Neutrophil (primary cell): ENCODE measurements at regions not wholly inside any gene's neighbourhood (a gene's known extent, or its start where the extent isn't known, plus 50 kb on each side); places are given as distances from the start of the nearest gene placed in this dataset.

Experiments used
- H3K27ac ChIP-seq: fragments of 200-600 bp; sonication (generic); 2 replicates; pipeline ENCODE4 v1.5.1; 2016; ENCODE audit warnings: mild to moderate bottlenecking, moderate library complexity
- H3K27me3 ChIP-seq: fragments of 200-600 bp; sonication (generic); 2 replicates; pipeline ENCODE4 v1.6.0; 2016; ENCODE audit warnings: mild to moderate bottlenecking
- H3K36me3 ChIP-seq: fragments of 200-600 bp; sonication (generic); 2 replicates; pipeline ENCODE4 v1.5.1; 2017
- H3K4me1 ChIP-seq, 2 experiments: fragments of 200-600 bp in 1 of 2; sonication (generic) in 1 of 2; 1 replicate in 1 of 2; 2 replicates in 1 of 2; pipeline versions ENCODE4 v1.5.1 to v1.6.1; 2013 to 2016; ENCODE audit warnings: low read depth in 1 of 2, low read length in 1 of 2, mild to moderate bottlenecking in 1 of 2, moderate library complexity in 1 of 2; ENCODE audit not compliant: control insufficient read depth in 1 of 2, insufficient read depth in 1 of 2
- H3K4me3 ChIP-seq, 2 experiments: fragments of 200-600 bp in 1 of 2; sonication (generic) in 1 of 2; 1 replicate in 1 of 2; 2 replicates in 1 of 2; pipeline ENCODE4 v1.5.1; 2013 to 2016; ENCODE audit warnings: low read depth in 1 of 2, low read length in 1 of 2, mild to moderate bottlenecking in 1 of 2, moderate library complexity in 1 of 2
- H3K9me3 ChIP-seq: fragments of 200-600 bp; sonication (generic); 2 replicates; pipeline ENCODE4 v1.5.1; 2016
- TF ChIP-seq, protein P1 (sequence below): fragments of 200-600 bp; sonication (generic); IDR thresholded peaks from 2 replicates; pipeline ENCODE4 v1.5.1; 2016; ENCODE audit warnings: antibody characterized with exemption

DNA sequence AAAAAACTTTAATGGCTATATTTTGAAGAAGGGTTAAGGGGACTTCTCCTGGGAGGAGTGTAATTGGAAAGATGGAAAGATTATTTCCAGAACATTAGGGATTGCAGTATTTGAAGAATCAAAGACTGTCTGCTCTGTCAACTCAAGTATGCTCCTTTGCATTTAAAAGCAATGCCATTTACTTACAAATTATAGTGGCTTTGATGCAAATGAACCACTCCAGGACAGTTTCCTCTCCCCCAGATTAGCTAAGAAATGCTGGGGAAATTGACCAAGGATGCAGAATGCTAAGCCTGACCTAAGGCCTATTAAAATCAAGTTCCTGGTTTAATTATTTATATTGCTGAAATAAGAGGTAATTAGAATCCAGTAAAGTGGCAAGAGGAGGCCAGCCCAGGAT, 110.5 kb upstream of the CAMK1G start:
- TF ChIP-seq, protein P1, sequence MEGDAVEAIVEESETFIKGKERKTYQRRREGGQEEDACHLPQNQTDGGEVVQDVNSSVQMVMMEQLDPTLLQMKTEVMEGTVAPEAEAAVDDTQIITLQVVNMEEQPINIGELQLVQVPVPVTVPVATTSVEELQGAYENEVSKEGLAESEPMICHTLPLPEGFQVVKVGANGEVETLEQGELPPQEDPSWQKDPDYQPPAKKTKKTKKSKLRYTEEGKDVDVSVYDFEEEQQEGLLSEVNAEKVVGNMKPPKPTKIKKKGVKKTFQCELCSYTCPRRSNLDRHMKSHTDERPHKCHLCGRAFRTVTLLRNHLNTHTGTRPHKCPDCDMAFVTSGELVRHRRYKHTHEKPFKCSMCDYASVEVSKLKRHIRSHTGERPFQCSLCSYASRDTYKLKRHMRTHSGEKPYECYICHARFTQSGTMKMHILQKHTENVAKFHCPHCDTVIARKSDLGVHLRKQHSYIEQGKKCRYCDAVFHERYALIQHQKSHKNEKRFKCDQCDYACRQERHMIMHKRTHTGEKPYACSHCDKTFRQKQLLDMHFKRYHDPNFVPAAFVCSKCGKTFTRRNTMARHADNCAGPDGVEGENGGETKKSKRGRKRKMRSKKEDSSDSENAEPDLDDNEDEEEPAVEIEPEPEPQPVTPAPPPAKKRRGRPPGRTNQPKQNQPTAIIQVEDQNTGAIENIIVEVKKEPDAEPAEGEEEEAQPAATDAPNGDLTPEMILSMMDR, result no peak
- H3K36me3 ChIP-seq, result no peaks in the 10 kb centered on the region
- H3K9me3 ChIP-seq, result no peaks in the 10 kb centered on the region
- H3K4me3 ChIP-seq, result no peak overlapping the region
- H3K4me1 ChIP-seq, result no peaks in the 10 kb centered on the region
- H3K27me3 ChIP-seq, result no peaks in the 10 kb centered on the region
- H3K27ac ChIP-seq, result no peak overlapping the region

DNA sequence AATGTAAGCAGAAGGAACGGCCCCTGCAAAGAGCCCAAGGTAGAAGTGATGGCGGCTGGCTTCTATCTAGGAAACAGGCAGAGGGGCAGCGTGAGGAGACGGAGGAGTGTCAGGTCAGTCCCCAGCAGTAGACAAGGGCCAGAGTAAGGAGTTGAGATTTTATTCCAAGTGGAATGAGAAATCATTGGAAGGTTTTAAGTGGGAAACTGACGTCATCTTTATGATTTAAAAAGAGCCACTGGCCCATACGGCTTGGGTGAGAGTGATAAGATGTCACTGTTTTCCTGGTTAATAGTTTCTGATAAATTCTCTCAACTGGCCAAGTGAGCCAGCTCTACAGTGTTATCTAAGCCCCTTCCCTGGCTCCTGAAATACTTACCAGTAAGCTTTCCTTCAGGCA, 103.2 kb upstream of the CAMK1G start:
- H3K27ac ChIP-seq, result no peak overlapping the region
- TF ChIP-seq, protein P1, result no peak

DNA sequence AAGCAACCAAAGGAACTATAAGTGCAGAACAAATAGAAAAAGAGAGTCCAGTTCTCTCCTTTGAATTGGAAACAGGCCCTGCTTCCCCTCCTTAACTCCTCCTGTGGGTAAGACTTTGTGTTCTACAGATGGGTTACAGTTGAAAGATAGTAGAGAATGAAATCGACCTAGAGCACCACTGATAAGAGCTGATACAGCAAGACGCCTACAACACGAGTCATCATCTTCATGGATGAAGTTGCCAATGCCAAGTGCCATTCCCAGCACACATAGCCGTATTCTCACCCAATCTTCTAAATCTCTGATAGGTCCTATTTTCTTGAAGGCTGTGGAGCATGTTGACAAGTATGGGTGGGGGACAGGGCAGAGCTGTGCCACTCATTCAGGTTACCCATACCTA, 99.8 kb upstream of the CAMK1G start:
- Histone ChIP-seq H3K27me3 (no peaks in the 10 kb centered on the region), H3K27ac (no peak overlapping the region), H3K4me1 (no peaks in the 10 kb centered on the region), H3K4me3 (no peak overlapping the region), H3K9me3 (no peaks in the 10 kb centered on the region), H3K36me3 (no peaks in the 10 kb centered on the region)
- TF ChIP-seq, protein P1, result no peak

More for the DNA sequence above, 103.2 kb upstream of the CAMK1G start:
- Histone ChIP-seq H3K4me3 (no peak overlapping the region), H3K36me3 (no peaks in the 10 kb centered on the region), H3K9me3 (no peaks in the 10 kb centered on the region), H3K4me1 (no peaks in the 10 kb centered on the region), H3K27me3 (no peaks in the 10 kb centered on the region)

DNA sequence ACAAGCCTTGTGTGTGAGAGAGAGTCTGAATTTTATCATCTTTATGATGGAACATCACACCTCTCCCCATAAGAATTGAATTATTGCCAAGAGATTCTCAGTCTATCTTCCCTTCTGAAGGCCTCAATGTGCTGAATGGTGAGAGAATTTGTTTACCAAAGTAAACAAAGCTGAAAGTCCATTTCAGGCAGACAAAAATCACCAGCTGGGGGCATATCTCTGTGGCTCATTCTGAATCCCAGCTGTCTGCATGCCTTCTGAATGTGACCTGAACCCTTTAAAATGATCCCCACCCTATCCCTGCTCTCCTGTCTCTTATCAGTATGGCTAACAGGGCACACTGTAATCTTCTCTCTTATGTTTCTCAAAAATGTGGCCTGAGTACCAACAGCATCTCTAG, 99.1 kb upstream of the CAMK1G start:
- no peak overlapping the region for H3K4me3 ChIP-seq
- no peaks in the 10 kb centered on the region for H3K4me1 ChIP-seq
- no peak overlapping the region for H3K27ac ChIP-seq
- no peaks in the 10 kb centered on the region for H3K9me3 ChIP-seq
- no peaks in the 10 kb centered on the region for H3K27me3 ChIP-seq
- TF ChIP-seq, protein P1, result no peak
- no peaks in the 10 kb centered on the region for H3K36me3 ChIP-seq

DNA sequence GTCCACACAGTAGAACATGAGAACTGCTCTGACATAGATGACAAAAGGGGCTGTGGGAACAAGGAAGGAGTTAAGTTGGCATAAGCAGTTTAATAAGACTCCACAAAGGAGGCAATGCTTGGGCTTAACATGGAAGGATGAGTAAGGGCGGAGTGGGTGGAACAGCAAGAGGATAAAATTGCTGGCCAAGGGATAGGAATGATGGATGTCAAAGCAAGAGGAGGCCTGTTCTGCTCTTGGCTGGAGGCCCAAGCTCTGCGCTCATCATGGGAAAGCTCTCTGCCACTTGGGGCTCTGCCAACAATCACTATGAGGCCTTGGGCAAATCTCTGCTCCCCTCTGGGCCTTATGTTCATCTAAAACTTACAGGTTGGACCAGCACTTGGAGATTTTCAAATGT, 98.3 kb upstream of the CAMK1G start:
- Histone ChIP-seq H3K27me3 (no peaks in the 10 kb centered on the region), H3K36me3 (no peaks in the 10 kb centered on the region), H3K4me1 (no peaks in the 10 kb centered on the region), H3K27ac (no peak overlapping the region), H3K4me3 (no peak overlapping the region), H3K9me3 (no peaks in the 10 kb centered on the region)
- TF ChIP-seq, protein P1, result no peak

DNA sequence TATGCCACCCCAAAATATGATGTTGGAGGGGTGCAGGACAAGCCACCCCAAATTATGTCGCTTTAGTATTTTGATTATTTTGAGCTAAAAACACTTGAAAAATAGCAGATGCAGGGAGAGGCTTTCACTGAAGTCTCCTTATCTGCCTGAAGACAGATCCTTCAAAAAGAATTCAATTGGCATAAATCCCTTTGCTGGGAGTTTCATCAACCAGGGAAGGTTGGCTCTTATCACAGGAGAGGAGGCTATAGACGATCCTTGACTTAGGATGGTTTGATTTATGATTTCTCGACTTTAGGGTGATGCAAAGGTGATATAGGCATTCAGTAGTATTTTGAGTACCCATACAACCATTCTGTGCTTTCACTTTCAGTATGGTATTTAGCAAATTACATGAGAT, 97.8 kb upstream of the CAMK1G start:
- TF ChIP-seq, protein P1, result no peak
- Histone ChIP-seq H3K36me3 (no peaks in the 10 kb centered on the region), H3K9me3 (no peaks in the 10 kb centered on the region)

More for the DNA sequence above, 97.8 kb upstream of the CAMK1G start:
- Histone ChIP-seq H3K27ac (no peak overlapping the region), H3K4me3 (no peak overlapping the region), H3K4me1 (no peaks in the 10 kb centered on the region), H3K27me3 (no peaks in the 10 kb centered on the region)
